K562 (cell line): ENCODE measurements at regions not wholly inside any gene's neighbourhood (a gene's known extent, or its start where the extent isn't known, plus 50 kb on each side); places are given as distances from the start of the nearest gene placed in this dataset.

ENCODE experiments used
- ATAC-seq: fragments of 200-7000 bp; cut with Tn5 transposase; 3 replicates; pipeline ENCODE4 v1.9.1; 2020; ENCODE audit warnings: moderate library complexity
- BruUV-seq: library from RNA; stranded (reverse); fragments of 400-500 nt; replicated peaks from 2 replicates; lab custom pipeline; 2021; lab: Mats Ljungman, UMichigan
- CTCF ChIA-PET: fragments of 300-600 bp; formaldehyde crosslinking; extraction: SDS; loops from one replicate; lab custom pipeline; 2021; ENCODE audit warnings: low intra/inter-chr PET ratio; lab: Yijun Ruan, JAX
- POLR2A ChIA-PET: fragments of 300-600, 350-650 bp; sonication (Branson Sonifier 250); formaldehyde crosslinking; extraction: SDS; loops from one replicate; lab custom pipeline; 2021; ENCODE audit warnings: antibody characterized with exemption, inconsistent platforms; lab: Yijun Ruan, JAX
- DNase-seq, 4 experiments: peaks; one replicate each; pipeline versions ENCODE4 v3.0.0 to v3.0.0-alpha.2; 2011 to 2018; ENCODE audit warnings: low spot score in 3 of 4, mixed read lengths in 3 of 4; ENCODE audit errors: extremely low read depth in 1 of 4
- FAIRE-seq: peaks from 2 replicates; lab custom pipeline; 2011; peaks lifted over from hg19 to GRCh38; lab: Jason Lieb, UNC
- H2AFZ ChIP-seq: 2 replicates; pipeline ENCODE4 v1.6.0; 2011; ENCODE audit warnings: low read depth, low read length, control low read depth, inconsistent platforms
- H3K27ac ChIP-seq: fragments of 200-600 bp; 3 replicates; pipeline ENCODE4 v1.8.0; 2011; ENCODE audit warnings: low read depth, mild to moderate bottlenecking, control low read depth, inconsistent platforms, low read length, moderate library complexity, mixed read lengths; ENCODE audit errors: extremely low read depth
- H3K27me3 ChIP-seq, 2 experiments: fragments of 300-600 bp in 1 of 2; 2 replicates in 1 of 2; 3 replicates in 1 of 2; pipeline versions ENCODE4 v1.6.0 to v1.8.0; 2011; ENCODE audit warnings: inconsistent platforms in 2 of 2, low read length in 2 of 2, mild to moderate bottlenecking in 1 of 2, mixed read lengths in 1 of 2, moderate library complexity in 1 of 2; ENCODE audit not compliant: control insufficient read depth in 2 of 2, insufficient read depth in 2 of 2
- H3K36me3 ChIP-seq: fragments of 300-600 bp; 3 replicates; pipeline ENCODE4 v1.8.0; 2011; ENCODE audit warnings: mild to moderate bottlenecking, low read length, inconsistent platforms; ENCODE audit not compliant: control insufficient read depth, insufficient read depth
- H3K4me1 ChIP-seq, 2 experiments: fragments of 200-600 bp in 1 of 2; replicated peaks in 1 of 2; 2 replicates in 1 of 2; 3 replicates in 1 of 2; pipeline versions ENCODE4 v1.5.1 to v1.8.0; 2011; ENCODE audit warnings: inconsistent platforms in 2 of 2, low read length in 2 of 2, mild to moderate bottlenecking in 1 of 2, mixed read lengths in 1 of 2, moderate library complexity in 1 of 2; ENCODE audit not compliant: control insufficient read depth in 2 of 2, insufficient read depth in 2 of 2
- H3K4me2 ChIP-seq: 2 replicates; pipeline ENCODE4 v1.6.1; 2011; ENCODE audit warnings: low read length, control low read depth, inconsistent platforms, mixed read lengths; ENCODE audit not compliant: insufficient read depth
- H3K4me3 ChIP-seq: fragments of 200-600 bp; sonication (generic), shearing (Covaris generic); 2 replicates; pipeline ENCODE4 v1.5.1; 2016; ENCODE audit warnings: control low read depth, inconsistent platforms
- H3K79me2 ChIP-seq: fragments of 200-600 bp; 3 replicates; pipeline ENCODE4 v1.8.0; 2011; ENCODE audit warnings: low read length, inconsistent platforms; ENCODE audit not compliant: control insufficient read depth, insufficient read depth
- H3K9ac ChIP-seq, 2 experiments: 2 replicates each; pipeline versions ENCODE4 v1.6.0 to v1.6.1; 2011; ENCODE audit warnings: low read depth in 2 of 2, low read length in 2 of 2, control low read depth in 1 of 2, inconsistent platforms in 1 of 2, mild to moderate bottlenecking in 1 of 2, mixed read lengths in 1 of 2; ENCODE audit not compliant: insufficient read depth in 1 of 2
- H3K9me1 ChIP-seq: one replicate; pipeline ENCODE4 v1.6.0; 2011; ENCODE audit warnings: inconsistent platforms, mild to moderate bottlenecking, low read length, moderate library complexity; ENCODE audit not compliant: control insufficient read depth, insufficient read depth
- H3K9me3 ChIP-seq: replicated peaks from 2 replicates; pipeline ENCODE4 v1.5.1; 2011; ENCODE audit warnings: low read depth, low read length, inconsistent platforms; ENCODE audit not compliant: control insufficient read depth, insufficient read depth
- H4K20me1 ChIP-seq: replicated peaks from 2 replicates; pipeline ENCODE4 v1.6.1; 2011; ENCODE audit warnings: low read length, inconsistent platforms, mixed read lengths; ENCODE audit not compliant: control insufficient read depth, insufficient read depth
- GABPB1 ChIP-seq: sonication (generic); formaldehyde crosslinking; IDR thresholded peaks from 2 replicates; pipeline ENCODE4 v1.8.0; 2022; ENCODE audit warnings: mild to moderate bottlenecking, missing genetic modification reagents
- GATAD2A ChIP-seq: fragments of 450-650 bp; IDR thresholded peaks from 2 replicates; pipeline ENCODE4 v1.6.1; 2017
- MEIS2 ChIP-seq: fragments of 450-650 bp; IDR thresholded peaks from 2 replicates; pipeline ENCODE4 v1.6.1; 2014; ENCODE audit warnings: mild to moderate bottlenecking; ENCODE audit not compliant: partially characterized antibody
- YBX1 ChIP-seq: fragments of 450-650 bp; IDR thresholded peaks from 2 replicates; pipeline ENCODE4 v1.7.1; 2016; ENCODE audit warnings: mild to moderate bottlenecking
- ZNF143 ChIP-seq: sonication (generic); formaldehyde crosslinking; IDR thresholded peaks from 2 replicates; pipeline ENCODE4 v1.9.0; 2022; ENCODE audit warnings: mild to moderate bottlenecking, missing genetic modification reagents
- WGBS: fragments of 100-300 bp; shearing (Covaris generic); methylation state at CpG from one replicate; pipeline ENCODE4 v1.1.6; 2016; ENCODE audit warnings: low coverage, mixed read lengths; ENCODE audit not compliant: insufficient coverage; ENCODE audit errors: missing lambda C conversion rate; 5-methylcytosine and 5-hydroxymethylcytosine counted together
- in situ Hi-C: fragments of 300-500 bp; cut with MboI; formaldehyde crosslinking; loops from 4 replicates; pipeline ENCODE4 v1.15.0; 2018; ENCODE audit warnings: inconsistent platforms, mixed read lengths
- intact Hi-C: fragments of 100-400 bp; cut with micrococcal nuclease; formaldehyde crosslinking; loops from 2 replicates; pipeline ENCODE4 v1.14.2; 2022

- Histone ChIP-seq H3K9me3 (no peaks in the 10 kb centered on the region), H3K27ac (no peak overlapping the region), H2AFZ (peak overlapping the region; percentile 69), H4K20me1 (no peaks in the 10 kb centered on the region), H3K9me1 (no peaks in the 10 kb centered on the region), H3K9ac (no peak overlapping the region), H3K4me1 (peaks cover 0 to 4% of the 10 kb centered on the region in 2 experiments; a peak in 2 of 5 replicates), H3K79me2 (no peaks in the 10 kb centered on the region), H3K27me3 (no peaks in the 10 kb centered on the region), H3K4me3 (no peak overlapping the region), H3K4me2 (no peak overlapping the region; the same call in 1 of the 2 replicates), H3K36me3 (no peaks in the 10 kb centered on the region)
- in situ Hi-C loops (no loop called here), intact Hi-C loops (no loop called here)
- TF ChIP-seq GABPB1 (CRISPR knock-in tag), result no peak
- peak; percentile 13 for TF ChIP-seq MEIS2
- ATAC-seq, result no peak
- no peak for FAIRE-seq
- CTCF ChIA-PET, result no interaction called here
- POLR2A ChIA-PET, result interaction anchor here (1.0 kb wide), 1 partner anchor 10 kb away, joined by 3 read pairs; no protein-coding TSS in a partner anchor
- no TSS peak for BruUV-seq
- DNase-seq, result no peak
- 29% methylated on average over 5 of the region's 5 CpGs for WGBS
Observed at GRCh38 chr6:124888581-124889371, 73.5 kb upstream of the RNF217 start.

DNA sequence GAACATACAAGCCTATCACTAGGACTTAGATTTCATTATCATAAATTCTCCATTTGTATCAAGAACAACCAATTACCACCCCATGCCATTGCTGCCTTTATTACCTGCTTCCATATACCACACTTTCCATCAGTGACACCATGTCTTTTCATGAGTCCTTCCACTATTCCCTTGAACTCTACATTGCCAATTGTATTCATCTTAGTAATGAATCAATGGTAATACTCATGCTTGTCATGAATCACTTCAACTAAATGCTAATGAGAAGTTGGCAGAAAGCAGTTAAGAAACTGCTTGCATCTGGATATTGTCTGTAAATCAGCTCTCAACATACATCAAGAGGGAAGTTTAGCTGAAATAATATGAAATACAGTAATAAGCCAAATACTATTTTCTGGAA is 61.2 kb upstream of the RNF217 start:
- H3K4me1 ChIP-seq, result no peaks in the 10 kb centered on the region
- H3K9me1 ChIP-seq, result no peaks in the 10 kb centered on the region
- POLR2A ChIA-PET, result no interaction called here
- no peak overlapping the region for H3K4me3 ChIP-seq
- no peaks in the 10 kb centered on the region for H3K27me3 ChIP-seq
- no peaks in the 10 kb centered on the region for H4K20me1 ChIP-seq
- no peaks in the 10 kb centered on the region for H3K36me3 ChIP-seq
- TF ChIP-seq GATAD2A (no peak), YBX1 (no peak), ZNF143 (CRISPR knock-in tag) (no peak)
- no peak overlapping the region for H3K9ac ChIP-seq
- no peak overlapping the region for H3K4me2 ChIP-seq
- no peaks in the 10 kb centered on the region for H3K79me2 ChIP-seq
- H2AFZ ChIP-seq, result no peak overlapping the region
- CTCF ChIA-PET, result no interaction called here
- ATAC-seq (no peak), FAIRE-seq (no peak), DNase-seq (no peak)
- intact Hi-C loops, result no loop called here
- no peak overlapping the region for H3K27ac ChIP-seq
- BruUV-seq, result no TSS peak
- H3K9me3 ChIP-seq, result no peaks in the 10 kb centered on the region
- in situ Hi-C loops, result no loop called here
